ENCODE measurements at regions not wholly inside any gene's neighbourhood (a gene's known extent, or its start where the extent isn't known, plus 50 kb on each side); places are given as distances from the start of the nearest gene placed in this dataset.

GRCh38 chr9:107833295-107833694, 343.7 kb upstream of the KLF4 start:
- H3K4me2 ChIP-seq (ENCODE audit: insufficient read depth, low read length), result no peak overlapping the region
- no peaks in the 10 kb centered on the region for H3K36me3 ChIP-seq (ENCODE audit: control insufficient read depth in 2 of 2, extremely low read depth in 1 of 2, insufficient read depth in 2 of 2, low read length in 2 of 2)
- no peak overlapping the region for H2AFZ ChIP-seq (ENCODE audit: low read depth, low read length)
- intact Hi-C loops (cut with micrococcal nuclease), result no loop called here
- H3K4me3 ChIP-seq (replicated peaks in 1 of 3; ENCODE audit: insufficient read depth in 1 of 3, low read depth in 1 of 3, low read length in 3 of 3), result no peak overlapping the region
- ChIA-PET CTCF (no interaction called here), POLR2A (no interaction called here)
- no peaks in the 10 kb centered on the region for H4K20me1 ChIP-seq (replicated peaks; ENCODE audit: control insufficient read depth, extremely low read depth, insufficient read depth, low read length)
- no peak for DNase-seq (ENCODE audit: low read depth, low spot score)
- TF ChIP-seq POLR2A (IDR thresholded peaks at IDR 0.05; ENCODE audit: low read depth, low read length), result no peak
- no peak for TF ChIP-seq FOS (IDR thresholded peaks at IDR 0.05; ENCODE audit: borderline replicate concordance, insufficient read depth, low read length)
- no peak for TF ChIP-seq JUN (IDR thresholded peaks at IDR 0.05; ENCODE audit: borderline replicate concordance, insufficient read depth, insufficient read length, low read depth)
- TF ChIP-seq, protein P1, sequence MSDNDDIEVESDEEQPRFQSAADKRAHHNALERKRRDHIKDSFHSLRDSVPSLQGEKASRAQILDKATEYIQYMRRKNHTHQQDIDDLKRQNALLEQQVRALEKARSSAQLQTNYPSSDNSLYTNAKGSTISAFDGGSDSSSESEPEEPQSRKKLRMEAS (IDR thresholded peaks at IDR 0.05; ENCODE audit: insufficient read depth, insufficient read length), result no peak
- TF ChIP-seq EZH2 (IDR thresholded peaks at IDR 0.05; ENCODE audit: borderline replicate concordance, low read depth, low read length, severe bottlenecking), result no peak
- TF ChIP-seq POLR2AphosphoS5 (IDR thresholded peaks at IDR 0.05; ENCODE audit: insufficient read depth, low read depth, low read length), result no peak
- no peak for TF ChIP-seq MYC (IDR thresholded peaks at IDR 0.05; ENCODE audit: low read depth, low read length)
- TF ChIP-seq, protein P2, sequence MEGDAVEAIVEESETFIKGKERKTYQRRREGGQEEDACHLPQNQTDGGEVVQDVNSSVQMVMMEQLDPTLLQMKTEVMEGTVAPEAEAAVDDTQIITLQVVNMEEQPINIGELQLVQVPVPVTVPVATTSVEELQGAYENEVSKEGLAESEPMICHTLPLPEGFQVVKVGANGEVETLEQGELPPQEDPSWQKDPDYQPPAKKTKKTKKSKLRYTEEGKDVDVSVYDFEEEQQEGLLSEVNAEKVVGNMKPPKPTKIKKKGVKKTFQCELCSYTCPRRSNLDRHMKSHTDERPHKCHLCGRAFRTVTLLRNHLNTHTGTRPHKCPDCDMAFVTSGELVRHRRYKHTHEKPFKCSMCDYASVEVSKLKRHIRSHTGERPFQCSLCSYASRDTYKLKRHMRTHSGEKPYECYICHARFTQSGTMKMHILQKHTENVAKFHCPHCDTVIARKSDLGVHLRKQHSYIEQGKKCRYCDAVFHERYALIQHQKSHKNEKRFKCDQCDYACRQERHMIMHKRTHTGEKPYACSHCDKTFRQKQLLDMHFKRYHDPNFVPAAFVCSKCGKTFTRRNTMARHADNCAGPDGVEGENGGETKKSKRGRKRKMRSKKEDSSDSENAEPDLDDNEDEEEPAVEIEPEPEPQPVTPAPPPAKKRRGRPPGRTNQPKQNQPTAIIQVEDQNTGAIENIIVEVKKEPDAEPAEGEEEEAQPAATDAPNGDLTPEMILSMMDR (IDR thresholded peaks at IDR 0.05; ENCODE audit: extremely low read depth in 1 of 2, insufficient read depth in 1 of 2, low read depth in 1 of 2, low read length in 2 of 2), result no peak
- no peaks in the 10 kb centered on the region for H3K9me3 ChIP-seq (replicated peaks; ENCODE audit: control insufficient read depth, insufficient read depth, low read length)
- H3K9me1 ChIP-seq (replicated peaks; ENCODE audit: control insufficient read depth, extremely low read depth, insufficient read depth, low read length), result no peaks in the 10 kb centered on the region
- no peak overlapping the region for H3K27ac ChIP-seq (ENCODE audit: insufficient read depth, low read depth, low read length)
- BruUV-seq (replicated peaks), result no TSS peak
- H3K9ac ChIP-seq (replicated peaks; ENCODE audit: extremely low read depth, insufficient read depth, low read length), result no peak overlapping the region
- H3K27me3 ChIP-seq (ENCODE audit: control insufficient read depth in 2 of 2, insufficient read depth in 2 of 2, low read length in 2 of 2), result no peaks in the 10 kb centered on the region
- FAIRE-seq, result no peak
- no peaks in the 10 kb centered on the region for H3K4me1 ChIP-seq (ENCODE audit: control insufficient read depth, extremely low read depth, insufficient read depth, low read length)
- H3K79me2 ChIP-seq (ENCODE audit: control insufficient read depth, insufficient read depth, low read length), result no peaks in the 10 kb centered on the region
- dilution Hi-C loops (cut with MboI; ENCODE audit: extremely low pct_ligation_motif_present, low sequenced_read_pairs), result no loop called here

All from endothelial cell of umbilical vein (primary cell).